HCT116 (cell line): ENCODE measurements at regions not wholly inside any gene's neighbourhood (a gene's known extent, or its start where the extent isn't known, plus 50 kb on each side); places are given as distances from the start of the nearest gene placed in this dataset.
"Not testable (repeated sequence)": the region's sequence is repeated elsewhere in the genome, so short reads cannot be mapped to it uniquely, and the experiment has no call there.

Source experiments
- ATAC-seq: fragments of 200-7000 bp; cut with Tn5 transposase; 2 replicates; pipeline ENCODE4 v1.9.1; 2020; ENCODE audit warnings: mild to moderate bottlenecking, moderate library complexity
- BruUV-seq: library from RNA; stranded (reverse); fragments of 400-500 nt; replicated peaks from 2 replicates; lab custom pipeline; 2021; lab: Mats Ljungman, UMichigan
- CTCF ChIA-PET: fragments of 300-600 bp; sonication (Branson Sonifier 250); formaldehyde crosslinking; loops from one replicate; lab custom pipeline; 2021; ENCODE audit warnings: antibody characterized with exemption; lab: Charles Lee
- POLR2A ChIA-PET: fragments of 300-600, 350-600 bp; sonication (Branson Sonifier 250); formaldehyde crosslinking; loops from one replicate; lab custom pipeline; 2021; ENCODE audit warnings: antibody characterized with exemption; lab: Charles Lee
- RAD21 ChIA-PET, 2 experiments: fragments of 300-600 bp; sonication (Branson Sonifier 250); formaldehyde crosslinking; loops; one replicate each; lab custom pipeline; 2023; ENCODE audit warnings: low total read pairs in 2 of 2; ENCODE audit not compliant: uncharacterized antibody in 2 of 2, unreplicated experiment in 2 of 2, low non-redundant PET in 1 of 2; lab: Charles Lee
- DNase-seq: peaks from one replicate; pipeline ENCODE4 v3.0.0-alpha.2; 2010; ENCODE audit warnings: low read depth, low spot score
- H2AFZ ChIP-seq: fragments of 200-600 bp; shearing (Covaris generic), sonication (generic); 2 replicates; pipeline ENCODE4 v1.6.1; 2017; ENCODE audit warnings: low read depth, mixed run types, mixed read lengths, antibody characterized with exemption, low read length; ENCODE audit not compliant: poor library complexity, severe bottlenecking
- H3K27ac ChIP-seq: 2 replicates; pipeline ENCODE4 v1.5.1; 2012; ENCODE audit warnings: low read depth, low read length
- H3K27me3 ChIP-seq: fragments of 200-600 bp; sonication (generic); 2 replicates; pipeline ENCODE4 v1.6.1; 2016; ENCODE audit warnings: mixed run types, low read length, mixed read lengths; ENCODE audit not compliant: insufficient read depth
- H3K36me3 ChIP-seq, 2 experiments: fragments of 200-500 bp in 1 of 2; fragments of 200-600 bp in 1 of 2; sonication (Bioruptor generic) in 1 of 2; sonication (generic) in 1 of 2; 2 replicates each; pipeline versions ENCODE4 v1.5.1 to v1.6.1; 2014 to 2016; ENCODE audit warnings: low read length in 2 of 2, inconsistent platforms in 1 of 2, mixed read lengths in 1 of 2, mixed run types in 1 of 2; ENCODE audit not compliant: insufficient read depth in 2 of 2, control insufficient read depth in 1 of 2
- H3K4me1 ChIP-seq, 2 experiments: fragments of 200-600 bp in 1 of 2; sonication (generic) in 1 of 2; 2 replicates each; pipeline versions ENCODE4 v1.5.1 to v1.6.1; 2012 to 2017; ENCODE audit warnings: low read length in 2 of 2, inconsistent platforms in 1 of 2, mild to moderate bottlenecking in 1 of 2, mixed read lengths in 1 of 2, mixed run types in 1 of 2, moderate library complexity in 1 of 2; ENCODE audit not compliant: insufficient read depth in 2 of 2, control insufficient read depth in 1 of 2
- H3K4me2 ChIP-seq: fragments of 200-600 bp; sonication (generic); 2 replicates; pipeline ENCODE4 v1.6.1; 2017; ENCODE audit warnings: mixed run types, low read length, mixed read lengths
- H3K4me3 ChIP-seq, 2 experiments: fragments of 200-600 bp in 1 of 2; sonication (generic) in 1 of 2; replicated peaks in 1 of 2; 2 replicates each; pipeline ENCODE4 v1.5.1; 2011 to 2016; ENCODE audit warnings: low read length in 2 of 2, control low read depth in 1 of 2, low read depth in 1 of 2, mild to moderate bottlenecking in 1 of 2, mixed read lengths in 1 of 2, mixed run types in 1 of 2
- H3K79me2 ChIP-seq: fragments of 200-600 bp; sonication (generic); 2 replicates; pipeline ENCODE4 v1.6.1; 2017; ENCODE audit warnings: mild to moderate bottlenecking, mixed run types, low read length, moderate library complexity, mixed read lengths; ENCODE audit not compliant: insufficient read depth
- H3K9ac ChIP-seq: fragments of 200-600 bp; sonication (generic); 2 replicates; pipeline ENCODE4 v1.6.1; 2016; ENCODE audit warnings: low read length, mixed read lengths
- H3K9me2 ChIP-seq: fragments of 200-600 bp; sonication (generic), shearing (Covaris generic); 2 replicates; pipeline ENCODE4 v1.6.1; 2017; ENCODE audit warnings: mixed run types, mild to moderate bottlenecking, moderate library complexity; ENCODE audit not compliant: insufficient read depth
- H3K9me3 ChIP-seq, 2 experiments: fragments of 200-500 bp in 1 of 2; fragments of 200-600 bp in 1 of 2; sonication (Bioruptor generic) in 1 of 2; sonication (generic) in 1 of 2; 2 replicates each; pipeline ENCODE4 v1.6.1; 2014 to 2017; ENCODE audit warnings: low read length in 2 of 2, mixed read lengths in 2 of 2, inconsistent platforms in 1 of 2, low read depth in 1 of 2, mild to moderate bottlenecking in 1 of 2, mixed run types in 1 of 2, moderate library complexity in 1 of 2; ENCODE audit not compliant: control insufficient read depth in 1 of 2, insufficient read depth in 1 of 2
- H4K20me1 ChIP-seq: fragments of 200-600 bp; sonication (generic), shearing (Covaris generic); 2 replicates; pipeline ENCODE4 v1.6.1; 2017; ENCODE audit warnings: mixed run types, mild to moderate bottlenecking, moderate library complexity; ENCODE audit not compliant: insufficient read depth
- intact Hi-C: fragments of 100-400 bp; cut with micrococcal nuclease; formaldehyde crosslinking; loops from 2 replicates; pipeline ENCODE4 v1.10.0; 2022

DNA sequence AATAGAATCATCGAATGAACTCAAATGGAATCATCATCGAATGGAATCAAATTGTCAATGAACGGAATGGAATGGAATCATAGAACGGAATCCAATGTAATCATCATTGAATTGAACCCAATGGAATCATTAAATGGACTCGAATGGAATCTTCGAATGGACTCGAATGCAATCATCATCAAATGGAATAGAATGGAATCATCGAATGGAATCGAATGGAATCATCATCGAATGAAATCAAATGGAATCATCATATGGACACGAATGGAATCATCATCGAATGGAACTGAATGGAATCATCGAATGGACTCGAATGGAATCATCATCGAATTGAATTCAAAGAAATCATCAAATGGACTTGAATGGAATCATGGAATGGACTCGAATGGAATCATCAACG lies 226.2 kb downstream of the SHCBP1 start:
- H4K20me1 ChIP-seq, H3K4me2 ChIP-seq, BruUV-seq, CTCF ChIA-PET, RAD21 ChIA-PET, H2AFZ ChIP-seq, H3K4me1 ChIP-seq, H3K27ac ChIP-seq, H3K9me2 ChIP-seq, H3K79me2 ChIP-seq, H3K4me3 ChIP-seq, H3K36me3 ChIP-seq, ATAC-seq, H3K9me3 ChIP-seq, H3K27me3 ChIP-seq, POLR2A ChIA-PET, intact Hi-C loops, DNase-seq, H3K9ac ChIP-seq: not testable (repeated sequence)

DNA sequence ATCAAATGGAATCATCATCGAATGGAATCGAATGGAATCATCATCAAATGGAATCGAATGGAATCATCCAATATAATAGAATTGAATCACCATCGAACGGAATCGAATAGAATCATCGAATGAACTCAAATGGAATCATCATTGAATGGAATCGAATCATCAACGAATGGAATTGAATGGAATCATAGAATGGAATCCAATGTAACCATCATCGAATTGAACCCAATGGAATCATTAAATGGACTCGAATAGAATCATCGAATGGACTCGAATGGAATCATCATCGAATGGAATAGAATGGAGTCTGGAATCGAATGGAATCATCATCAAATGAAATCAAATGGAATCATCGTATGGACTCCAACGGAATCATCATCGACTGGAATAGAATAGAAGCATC lies 227.0 kb downstream of the SHCBP1 start:
- H3K4me3 ChIP-seq, intact Hi-C loops, H3K79me2 ChIP-seq, H3K36me3 ChIP-seq, H3K4me1 ChIP-seq, H4K20me1 ChIP-seq, DNase-seq, H2AFZ ChIP-seq, H3K27me3 ChIP-seq, H3K9me3 ChIP-seq, H3K27ac ChIP-seq, RAD21 ChIA-PET, H3K9ac ChIP-seq, CTCF ChIA-PET, POLR2A ChIA-PET, BruUV-seq, ATAC-seq, H3K9me2 ChIP-seq, H3K4me2 ChIP-seq: not testable (repeated sequence)

DNA sequence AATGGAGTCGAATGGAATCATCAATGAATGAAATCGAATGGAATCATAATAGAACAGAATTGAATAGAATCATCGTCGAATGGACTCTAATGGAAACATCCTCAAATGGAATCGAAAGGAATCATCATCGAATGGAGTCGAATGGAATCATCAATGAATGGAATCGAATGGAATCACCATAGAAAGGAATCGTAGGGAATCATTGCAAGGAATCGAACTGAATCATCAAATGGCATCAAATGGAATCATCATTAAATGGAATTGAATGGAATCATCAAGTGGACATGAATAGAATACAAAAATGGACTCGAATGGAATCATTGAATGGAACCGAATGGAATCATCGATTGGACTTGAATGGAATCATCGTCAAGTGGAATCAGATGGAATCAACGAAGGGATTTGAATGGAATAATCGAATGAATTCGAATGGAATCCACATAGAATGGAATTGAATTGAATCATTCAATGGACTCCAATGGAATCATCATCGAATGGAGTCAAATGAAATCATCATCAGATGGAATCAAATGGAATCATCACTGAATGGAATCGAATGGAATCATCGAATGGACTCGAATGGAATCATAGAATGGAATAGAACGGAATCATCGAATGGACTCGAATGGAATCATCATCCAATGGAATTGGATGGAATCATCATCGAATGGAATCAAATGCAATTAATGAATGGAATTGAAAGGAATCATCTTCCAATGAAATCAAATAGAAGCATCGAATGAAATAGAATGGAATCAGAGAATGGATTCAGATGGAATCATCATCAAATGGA lies 228.1 kb downstream of the SHCBP1 start:
- H3K36me3 ChIP-seq, ATAC-seq, H3K9ac ChIP-seq, H3K9me3 ChIP-seq, POLR2A ChIA-PET, H4K20me1 ChIP-seq, H3K4me1 ChIP-seq, RAD21 ChIA-PET, BruUV-seq, CTCF ChIA-PET, H3K79me2 ChIP-seq, H3K27ac ChIP-seq, intact Hi-C loops, H3K4me2 ChIP-seq, H2AFZ ChIP-seq, H3K27me3 ChIP-seq, H3K4me3 ChIP-seq, H3K9me2 ChIP-seq: not testable (repeated sequence)
- DNase-seq = peak; percentile 16

DNA sequence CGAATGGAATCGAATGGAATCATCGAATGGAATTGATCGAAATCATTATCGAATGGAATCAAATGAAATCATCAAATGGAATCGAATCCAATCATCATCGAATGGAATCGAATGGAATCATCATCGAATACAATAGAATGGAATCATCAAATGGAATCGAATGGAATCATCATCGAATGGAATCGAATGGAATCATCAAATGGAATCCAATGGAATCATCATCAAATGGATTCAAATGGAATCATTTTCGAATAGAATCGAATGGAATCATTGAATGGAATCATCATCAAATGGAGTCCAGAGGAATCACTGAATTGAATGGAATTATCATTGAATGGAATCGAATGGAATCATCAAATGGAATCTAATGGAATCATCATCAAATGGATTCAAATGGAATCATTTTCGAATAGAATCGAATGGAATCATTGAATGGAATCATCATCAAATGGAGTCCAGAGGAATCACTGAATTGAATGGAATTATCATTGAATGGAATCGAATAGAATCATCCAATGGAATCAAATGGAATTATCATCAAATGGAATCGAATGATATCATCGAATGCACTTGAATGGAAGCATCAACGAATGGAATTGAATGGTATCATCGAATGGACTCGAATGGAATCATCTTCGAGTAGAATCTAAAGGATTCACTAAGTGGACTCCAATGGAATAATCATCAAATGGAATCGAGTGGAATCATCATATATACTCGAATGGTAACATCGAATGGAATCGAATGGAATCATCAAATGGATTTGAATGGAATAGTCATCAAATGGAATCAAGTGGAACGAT lies 230.3 kb downstream of the SHCBP1 start:
- ATAC-seq = 0 out of 2 replicates have a peak, but pooled peaks have one; percentile 1
- H3K27me3 ChIP-seq, H3K9me3 ChIP-seq, H3K79me2 ChIP-seq, H3K9ac ChIP-seq, H3K4me1 ChIP-seq, POLR2A ChIA-PET, H3K27ac ChIP-seq, H3K4me3 ChIP-seq, H2AFZ ChIP-seq, H3K9me2 ChIP-seq, CTCF ChIA-PET, BruUV-seq, DNase-seq, H3K4me2 ChIP-seq, intact Hi-C loops, RAD21 ChIA-PET, H3K36me3 ChIP-seq, H4K20me1 ChIP-seq: not testable (repeated sequence)
